ENCODE measurements at regions not wholly inside any gene's neighbourhood (a gene's known extent, or its start where the extent isn't known, plus 50 kb on each side); places are given as distances from the start of the nearest gene placed in this dataset.

GRCh38 chr4:167595898-167596297 lies 361.6 kb upstream of the SPOCK3 start:
- no peak for ATAC-seq
- Mint-ChIP-seq H3K9me3 (no peaks in the 10 kb centered on the region), H3K36me3 (no peaks in the 10 kb centered on the region), H3K27me3 (ENCODE audit: low read depth) (no peaks in the 10 kb centered on the region), H3K4me1 (no peaks in the 10 kb centered on the region), H3K4me3 (no peak overlapping the region), H3K27ac (no peak overlapping the region)
- TF ChIP-seq GABPB1 (CRISPR knock-in tag; IDR thresholded peaks at IDR 0.05) (no peak), E2F4 (CRISPR knock-in tag; IDR thresholded peaks at IDR 0.05; ENCODE audit: borderline replicate concordance, low read depth) (no peak), RORB (CRISPR knock-in tag; IDR thresholded peaks at IDR 0.05) (no peak), IRF2 (CRISPR knock-in tag; IDR thresholded peaks at IDR 0.05; ENCODE audit: borderline replicate concordance, low read depth) (no peak), CDX4 (CRISPR knock-in tag; IDR thresholded peaks at IDR 0.05; ENCODE audit: borderline replicate concordance) (no peak), JAZF1 (CRISPR knock-in tag; IDR thresholded peaks at IDR 0.05) (no peak), EMX1 (CRISPR knock-in tag; IDR thresholded peaks at IDR 0.05) (no peak), FOXP1 (CRISPR knock-in tag; IDR thresholded peaks at IDR 0.05; ENCODE audit: borderline replicate concordance) (no peak), ZBTB43 (CRISPR knock-in tag; IDR thresholded peaks at IDR 0.05) (no peak), MLX (CRISPR knock-in tag; IDR thresholded peaks at IDR 0.05) (no peak)
- CTCF ChIA-PET = no interaction called here
- no peak for DNase-seq (ENCODE audit: low spot score)
- POLR2A ChIA-PET = no interaction called here

- Mint-ChIP-seq H3K27ac (no peak overlapping the region), H3K4me1 (no peaks in the 10 kb centered on the region), H3K4me3 (no peak overlapping the region), H3K9me3 (no peaks in the 10 kb centered on the region), H3K36me3 (no peaks in the 10 kb centered on the region), H3K27me3 (ENCODE audit: low read depth) (no peaks in the 10 kb centered on the region)
- ATAC-seq (no peak), DNase-seq (ENCODE audit: low spot score) (no peak)
- ChIA-PET POLR2A (no interaction called here), CTCF (interaction anchor here (1.2 kb wide), 1 partner anchor 21 kb away, joined by 4 read pairs; no protein-coding TSS in a partner anchor)
- no peak for TF ChIP-seq NFE2L1 (CRISPR knock-in tag; IDR thresholded peaks at IDR 0.05)
- no peak for TF ChIP-seq MLX (CRISPR knock-in tag; IDR thresholded peaks at IDR 0.05)
- no peak for TF ChIP-seq FOXP4 (CRISPR knock-in tag; IDR thresholded peaks at IDR 0.05)
- no peak for TF ChIP-seq AR (CRISPR knock-in tag; IDR thresholded peaks at IDR 0.05)
- no peak for TF ChIP-seq STAT6 (CRISPR knock-in tag; conservative IDR thresholded peaks at IDR 0.05; ENCODE audit: low read depth)
- TF ChIP-seq CREM (CRISPR knock-in tag; IDR thresholded peaks at IDR 0.05) = no peak
- TF ChIP-seq SP1 (CRISPR knock-in tag; conservative IDR thresholded peaks at IDR 0.05) = no peak
- no peak for TF ChIP-seq ZNF232 (CRISPR knock-in tag; IDR thresholded peaks at IDR 0.05)
- TF ChIP-seq USF1 (CRISPR knock-in tag; IDR thresholded peaks at IDR 0.05) = no peak
- no peak for TF ChIP-seq ZNF396 (CRISPR knock-in tag; IDR thresholded peaks at IDR 0.05; ENCODE audit: borderline replicate concordance)
- TF ChIP-seq IRF2 (CRISPR knock-in tag; IDR thresholded peaks at IDR 0.05; ENCODE audit: borderline replicate concordance, low read depth) = no peak
- TF ChIP-seq FOXP1 (CRISPR knock-in tag; IDR thresholded peaks at IDR 0.05; ENCODE audit: borderline replicate concordance) = no peak
Observed at GRCh38 chr4:167602157-167602556, 367.9 kb upstream of the SPOCK3 start.
